PC-3 (cell line): ENCODE measurements at regions not wholly inside any gene's neighbourhood (a gene's known extent, or its start where the extent isn't known, plus 50 kb on each side); places are given as distances from the start of the nearest gene placed in this dataset.

Experiments used
- EZH2phosphoT487 ChIP-seq: fragments of 300-600 bp; sonication (generic); IDR thresholded peaks from 2 replicates; pipeline ENCODE4 v1.6.1; 2018; ENCODE audit warnings: mild to moderate bottlenecking, antibody characterized with exemption, low read length, borderline replicate concordance
- TF ChIP-seq, protein P1 (sequence below): fragments of 300-600 bp; sonication (generic); conservative IDR thresholded peaks from 2 replicates; pipeline ENCODE4 v1.5.1; 2017; ENCODE audit warnings: antibody characterized with exemption, low read depth, mild to moderate bottlenecking, low read length

- no peak for TF ChIP-seq EZH2phosphoT487
- TF ChIP-seq, protein P1, sequence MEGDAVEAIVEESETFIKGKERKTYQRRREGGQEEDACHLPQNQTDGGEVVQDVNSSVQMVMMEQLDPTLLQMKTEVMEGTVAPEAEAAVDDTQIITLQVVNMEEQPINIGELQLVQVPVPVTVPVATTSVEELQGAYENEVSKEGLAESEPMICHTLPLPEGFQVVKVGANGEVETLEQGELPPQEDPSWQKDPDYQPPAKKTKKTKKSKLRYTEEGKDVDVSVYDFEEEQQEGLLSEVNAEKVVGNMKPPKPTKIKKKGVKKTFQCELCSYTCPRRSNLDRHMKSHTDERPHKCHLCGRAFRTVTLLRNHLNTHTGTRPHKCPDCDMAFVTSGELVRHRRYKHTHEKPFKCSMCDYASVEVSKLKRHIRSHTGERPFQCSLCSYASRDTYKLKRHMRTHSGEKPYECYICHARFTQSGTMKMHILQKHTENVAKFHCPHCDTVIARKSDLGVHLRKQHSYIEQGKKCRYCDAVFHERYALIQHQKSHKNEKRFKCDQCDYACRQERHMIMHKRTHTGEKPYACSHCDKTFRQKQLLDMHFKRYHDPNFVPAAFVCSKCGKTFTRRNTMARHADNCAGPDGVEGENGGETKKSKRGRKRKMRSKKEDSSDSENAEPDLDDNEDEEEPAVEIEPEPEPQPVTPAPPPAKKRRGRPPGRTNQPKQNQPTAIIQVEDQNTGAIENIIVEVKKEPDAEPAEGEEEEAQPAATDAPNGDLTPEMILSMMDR: no peak
These were observed 128.5 kb downstream of the PROX1 start for GRCh38 chr1:214116258-214116657.
